HL-60 (cell line): ENCODE measurements at regions not wholly inside any gene's neighbourhood (a gene's known extent, or its start where the extent isn't known, plus 50 kb on each side); places are given as distances from the start of the nearest gene placed in this dataset.
"Not testable (repeated sequence)": the region's sequence is repeated elsewhere in the genome, so short reads cannot be mapped to it uniquely, and the experiment has no call there.

Experiments used
- DNase-seq, 2 experiments: peaks; one replicate each; pipeline ENCODE4 v3.0.0-alpha.2; 2010 to 2020; ENCODE audit warnings: low read depth in 1 of 2, low spot score in 1 of 2
- H3K27ac ChIP-seq: fragments of 250-450 bp; sonication (Bioruptor Pico); replicated peaks from 2 replicates; pipeline ENCODE4 v1.5.1; 2020; ENCODE audit warnings: mild to moderate bottlenecking, moderate library complexity
- H3K27me3 ChIP-seq: fragments of 250-450 bp; sonication (Bioruptor Pico); 2 replicates; pipeline ENCODE4 v1.5.1; 2021; ENCODE audit warnings: mild to moderate bottlenecking, moderate library complexity; ENCODE audit not compliant: insufficient read depth, poor library complexity, severe bottlenecking
- H3K4me3 ChIP-seq: replicated peaks from 2 replicates; pipeline ENCODE4 v1.5.1; 2011; ENCODE audit warnings: mild to moderate bottlenecking, control low read depth, low read length; ENCODE audit not compliant: insufficient read depth
- GABPA ChIP-seq: IDR thresholded peaks from 2 replicates; pipeline ENCODE4 v1.6.1; 2012; ENCODE audit warnings: low read depth
- POLR2AphosphoS5 ChIP-seq: IDR thresholded peaks from 2 replicates; pipeline ENCODE4 v1.6.1; 2012; ENCODE audit warnings: low read depth
- SPI1 ChIP-seq: IDR thresholded peaks from 2 replicates; pipeline ENCODE4 v1.6.1; 2012; ENCODE audit warnings: low read depth, mild to moderate bottlenecking, borderline replicate concordance
- TF ChIP-seq, protein P1 (sequence below): IDR thresholded peaks from 2 replicates; pipeline ENCODE4 v1.6.1; 2012; ENCODE audit warnings: low read depth; ENCODE audit not compliant: insufficient replicate concordance
- TF ChIP-seq, protein P2 (sequence below): IDR thresholded peaks from one replicate; pipeline ENCODE4 v1.5.1; 2011; ENCODE audit warnings: low read length, control low read depth, inconsistent platforms; ENCODE audit not compliant: insufficient read depth

- TF ChIP-seq SPI1 (no peak), POLR2AphosphoS5 (no peak), GABPA (no peak)
- TF ChIP-seq, protein P1, sequence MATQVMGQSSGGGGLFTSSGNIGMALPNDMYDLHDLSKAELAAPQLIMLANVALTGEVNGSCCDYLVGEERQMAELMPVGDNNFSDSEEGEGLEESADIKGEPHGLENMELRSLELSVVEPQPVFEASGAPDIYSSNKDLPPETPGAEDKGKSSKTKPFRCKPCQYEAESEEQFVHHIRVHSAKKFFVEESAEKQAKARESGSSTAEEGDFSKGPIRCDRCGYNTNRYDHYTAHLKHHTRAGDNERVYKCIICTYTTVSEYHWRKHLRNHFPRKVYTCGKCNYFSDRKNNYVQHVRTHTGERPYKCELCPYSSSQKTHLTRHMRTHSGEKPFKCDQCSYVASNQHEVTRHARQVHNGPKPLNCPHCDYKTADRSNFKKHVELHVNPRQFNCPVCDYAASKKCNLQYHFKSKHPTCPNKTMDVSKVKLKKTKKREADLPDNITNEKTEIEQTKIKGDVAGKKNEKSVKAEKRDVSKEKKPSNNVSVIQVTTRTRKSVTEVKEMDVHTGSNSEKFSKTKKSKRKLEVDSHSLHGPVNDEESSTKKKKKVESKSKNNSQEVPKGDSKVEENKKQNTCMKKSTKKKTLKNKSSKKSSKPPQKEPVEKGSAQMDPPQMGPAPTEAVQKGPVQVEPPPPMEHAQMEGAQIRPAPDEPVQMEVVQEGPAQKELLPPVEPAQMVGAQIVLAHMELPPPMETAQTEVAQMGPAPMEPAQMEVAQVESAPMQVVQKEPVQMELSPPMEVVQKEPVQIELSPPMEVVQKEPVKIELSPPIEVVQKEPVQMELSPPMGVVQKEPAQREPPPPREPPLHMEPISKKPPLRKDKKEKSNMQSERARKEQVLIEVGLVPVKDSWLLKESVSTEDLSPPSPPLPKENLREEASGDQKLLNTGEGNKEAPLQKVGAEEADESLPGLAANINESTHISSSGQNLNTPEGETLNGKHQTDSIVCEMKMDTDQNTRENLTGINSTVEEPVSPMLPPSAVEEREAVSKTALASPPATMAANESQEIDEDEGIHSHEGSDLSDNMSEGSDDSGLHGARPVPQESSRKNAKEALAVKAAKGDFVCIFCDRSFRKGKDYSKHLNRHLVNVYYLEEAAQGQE: no peak
- TF ChIP-seq, protein P2, sequence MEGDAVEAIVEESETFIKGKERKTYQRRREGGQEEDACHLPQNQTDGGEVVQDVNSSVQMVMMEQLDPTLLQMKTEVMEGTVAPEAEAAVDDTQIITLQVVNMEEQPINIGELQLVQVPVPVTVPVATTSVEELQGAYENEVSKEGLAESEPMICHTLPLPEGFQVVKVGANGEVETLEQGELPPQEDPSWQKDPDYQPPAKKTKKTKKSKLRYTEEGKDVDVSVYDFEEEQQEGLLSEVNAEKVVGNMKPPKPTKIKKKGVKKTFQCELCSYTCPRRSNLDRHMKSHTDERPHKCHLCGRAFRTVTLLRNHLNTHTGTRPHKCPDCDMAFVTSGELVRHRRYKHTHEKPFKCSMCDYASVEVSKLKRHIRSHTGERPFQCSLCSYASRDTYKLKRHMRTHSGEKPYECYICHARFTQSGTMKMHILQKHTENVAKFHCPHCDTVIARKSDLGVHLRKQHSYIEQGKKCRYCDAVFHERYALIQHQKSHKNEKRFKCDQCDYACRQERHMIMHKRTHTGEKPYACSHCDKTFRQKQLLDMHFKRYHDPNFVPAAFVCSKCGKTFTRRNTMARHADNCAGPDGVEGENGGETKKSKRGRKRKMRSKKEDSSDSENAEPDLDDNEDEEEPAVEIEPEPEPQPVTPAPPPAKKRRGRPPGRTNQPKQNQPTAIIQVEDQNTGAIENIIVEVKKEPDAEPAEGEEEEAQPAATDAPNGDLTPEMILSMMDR: no peak
- DNase-seq: no peak
- no peaks in the 10 kb centered on the region for H3K27me3 ChIP-seq
Measured at GRCh38 chr6:51182827-51183226, 364.2 kb downstream of the TFAP2B start.

DNA sequence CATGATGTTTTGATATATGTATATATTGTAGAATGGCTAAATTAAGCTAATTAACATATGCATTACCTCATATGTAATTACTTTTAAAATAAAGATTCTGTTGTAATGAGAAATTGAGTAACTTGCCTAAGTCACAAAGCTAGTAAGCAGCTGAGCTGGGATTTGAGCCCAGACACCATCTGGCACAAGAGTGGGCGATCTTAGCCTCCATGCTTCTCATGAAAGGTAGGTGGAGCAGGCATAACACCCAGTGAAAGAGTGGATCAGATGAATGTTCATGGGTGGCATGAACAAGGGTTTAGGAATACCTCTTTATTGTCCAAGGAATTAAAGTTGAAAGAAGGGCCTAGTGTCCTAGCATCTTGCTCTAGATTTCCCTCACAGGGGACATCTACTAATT is 365.4 kb downstream of the TFAP2B start:
- no peak overlapping the region for H3K4me3 ChIP-seq
- no peak for DNase-seq

More at GRCh38 chr6:51182827-51183226, 364.2 kb downstream of the TFAP2B start:
- Histone ChIP-seq H3K4me3 (no peak overlapping the region), H3K27ac (no peak overlapping the region)

DNA sequence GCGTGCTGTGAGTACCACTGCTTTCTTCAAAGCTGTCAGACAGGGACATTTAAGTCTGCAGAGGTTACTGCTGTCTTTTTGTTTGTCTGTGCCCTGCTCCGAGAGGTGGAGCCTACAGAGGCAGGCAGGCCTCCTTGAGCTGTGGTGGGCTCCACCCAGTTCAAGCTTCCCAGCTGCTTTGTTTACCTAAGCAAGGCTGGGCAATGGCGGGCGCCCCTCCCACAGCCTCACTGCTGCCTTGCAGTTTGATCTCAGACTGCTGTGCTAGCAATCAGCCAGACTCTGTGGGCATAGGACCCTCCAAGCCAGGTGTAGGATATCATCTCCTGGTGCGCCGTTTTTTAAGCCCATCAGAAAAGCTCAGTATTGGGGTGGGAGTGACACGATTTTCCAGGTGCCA is 374.5 kb downstream of the TFAP2B start:
- not testable (repeated sequence) for DNase-seq, H3K27ac ChIP-seq, H3K4me3 ChIP-seq, H3K27me3 ChIP-seq

More for the DNA sequence above, 365.4 kb downstream of the TFAP2B start:
- H3K27me3 ChIP-seq: no peaks in the 10 kb centered on the region
- H3K27ac ChIP-seq: no peak overlapping the region
- TF ChIP-seq GABPA (no peak), SPI1 (no peak), POLR2AphosphoS5 (no peak)
- TF ChIP-seq, protein P1: no peak
- TF ChIP-seq, protein P2: no peak

GRCh38 chr6:51199105-51199552 is 380.5 kb downstream of the TFAP2B start:
- DNase-seq: no peak
- no peak for TF ChIP-seq POLR2AphosphoS5
- no peak for TF ChIP-seq SPI1
- TF ChIP-seq, protein P2: no peak
- TF ChIP-seq GABPA: no peak
- TF ChIP-seq, protein P1: no peak
- Histone ChIP-seq H3K27me3 (no peaks in the 10 kb centered on the region), H3K27ac (no peak overlapping the region), H3K4me3 (no peak overlapping the region)
